ENCODE measurements at regions not wholly inside any gene's neighbourhood (a gene's known extent, or its start where the extent isn't known, plus 50 kb on each side); places are given as distances from the start of the nearest gene placed in this dataset.
A peak's percentile ranks its signal among the peaks of the same experiment; 100 is the strongest.

DNA sequence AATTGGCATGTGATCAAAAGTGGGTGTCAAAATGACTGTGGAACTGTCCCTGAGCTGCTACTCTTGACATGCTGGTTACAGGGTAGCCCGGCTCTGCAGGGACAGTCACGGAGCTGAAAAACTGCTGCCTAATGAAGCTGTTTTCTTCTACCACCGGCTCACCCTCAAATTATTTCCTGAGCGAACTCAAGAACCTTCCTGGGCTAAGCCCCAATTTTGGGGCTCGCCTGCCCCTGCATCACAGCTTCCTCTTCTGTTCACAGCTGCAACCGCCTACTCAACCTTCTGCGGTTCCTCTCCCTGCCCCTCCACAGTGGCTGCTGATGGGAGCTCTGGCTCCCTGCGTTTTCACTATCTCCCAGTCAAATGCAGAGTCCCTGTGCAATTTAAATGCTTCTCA lies 110.8 kb upstream of the MLN start:
- no peaks in the 10 kb centered on the region for H3K9me3 ChIP-seq
- H3K4me1 ChIP-seq = peaks cover 0 to 5% (median 2%) of the 10 kb centered on the region in 4 donors
- peak; percentile 22 to 63 (median 26) for ATAC-seq
- TF ChIP-seq, protein P1, sequence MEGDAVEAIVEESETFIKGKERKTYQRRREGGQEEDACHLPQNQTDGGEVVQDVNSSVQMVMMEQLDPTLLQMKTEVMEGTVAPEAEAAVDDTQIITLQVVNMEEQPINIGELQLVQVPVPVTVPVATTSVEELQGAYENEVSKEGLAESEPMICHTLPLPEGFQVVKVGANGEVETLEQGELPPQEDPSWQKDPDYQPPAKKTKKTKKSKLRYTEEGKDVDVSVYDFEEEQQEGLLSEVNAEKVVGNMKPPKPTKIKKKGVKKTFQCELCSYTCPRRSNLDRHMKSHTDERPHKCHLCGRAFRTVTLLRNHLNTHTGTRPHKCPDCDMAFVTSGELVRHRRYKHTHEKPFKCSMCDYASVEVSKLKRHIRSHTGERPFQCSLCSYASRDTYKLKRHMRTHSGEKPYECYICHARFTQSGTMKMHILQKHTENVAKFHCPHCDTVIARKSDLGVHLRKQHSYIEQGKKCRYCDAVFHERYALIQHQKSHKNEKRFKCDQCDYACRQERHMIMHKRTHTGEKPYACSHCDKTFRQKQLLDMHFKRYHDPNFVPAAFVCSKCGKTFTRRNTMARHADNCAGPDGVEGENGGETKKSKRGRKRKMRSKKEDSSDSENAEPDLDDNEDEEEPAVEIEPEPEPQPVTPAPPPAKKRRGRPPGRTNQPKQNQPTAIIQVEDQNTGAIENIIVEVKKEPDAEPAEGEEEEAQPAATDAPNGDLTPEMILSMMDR (IDR thresholded peaks at IDR 0.05) = no peak
- no peak for TF ChIP-seq POLR2A (IDR thresholded peaks at IDR 0.05)
- H3K4me3 ChIP-seq = no peak overlapping the region
- DNase-seq = no peak
- no peak overlapping the region for H3K27ac ChIP-seq
- no peaks in the 10 kb centered on the region for H3K27me3 ChIP-seq
- no peaks in the 10 kb centered on the region for H3K36me3 ChIP-seq
- intact Hi-C loops (cut with DNase I) = no loop called here
- 66% methylated on average over 8 of the region's 8 CpGs for WGBS (ENCODE audit: insufficient coverage, low coverage, low lambda C conversion rate, missing lambda C conversion rate)

DNA sequence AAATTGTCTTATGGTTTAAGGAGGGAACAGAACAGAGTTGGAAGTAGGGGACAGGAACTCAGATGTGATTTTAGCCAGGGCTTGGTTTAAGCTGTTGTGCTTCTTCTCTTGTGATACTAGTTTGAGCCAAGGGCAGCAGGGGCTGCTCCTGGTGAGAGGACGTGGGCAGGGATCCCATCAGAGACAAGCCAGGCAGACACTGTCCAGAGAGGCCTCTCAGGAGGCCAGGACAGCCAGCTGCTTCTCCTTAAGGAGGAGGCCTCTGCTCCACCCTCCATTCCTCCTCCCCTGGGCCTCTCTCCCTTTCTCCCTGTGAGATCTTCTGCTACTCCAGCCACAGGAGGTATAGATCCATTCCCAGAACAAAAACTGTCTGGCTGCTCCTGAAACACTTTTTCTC lies 108.4 kb upstream of the MLN start:
- Histone ChIP-seq H3K4me3 (no peak overlapping the region), H3K36me3 (no peaks in the 10 kb centered on the region), H3K4me1 (peaks cover under 1 to 26% (median 14%) of the 10 kb centered on the region in 4 donors), H3K27me3 (no peaks in the 10 kb centered on the region), H3K9me3 (no peaks in the 10 kb centered on the region), H3K27ac (no peak overlapping the region)
- no CpG with 5 or more reads among the region's 1 CpG for WGBS (ENCODE audit: insufficient coverage, low coverage, low lambda C conversion rate, missing lambda C conversion rate)
- intact Hi-C loops (cut with DNase I) = no loop called here
- DNase-seq = no peak
- TF ChIP-seq POLR2A (IDR thresholded peaks at IDR 0.05) = no peak
- TF ChIP-seq, protein P1 (IDR thresholded peaks at IDR 0.05) = no peak
- ATAC-seq = no peak

DNA sequence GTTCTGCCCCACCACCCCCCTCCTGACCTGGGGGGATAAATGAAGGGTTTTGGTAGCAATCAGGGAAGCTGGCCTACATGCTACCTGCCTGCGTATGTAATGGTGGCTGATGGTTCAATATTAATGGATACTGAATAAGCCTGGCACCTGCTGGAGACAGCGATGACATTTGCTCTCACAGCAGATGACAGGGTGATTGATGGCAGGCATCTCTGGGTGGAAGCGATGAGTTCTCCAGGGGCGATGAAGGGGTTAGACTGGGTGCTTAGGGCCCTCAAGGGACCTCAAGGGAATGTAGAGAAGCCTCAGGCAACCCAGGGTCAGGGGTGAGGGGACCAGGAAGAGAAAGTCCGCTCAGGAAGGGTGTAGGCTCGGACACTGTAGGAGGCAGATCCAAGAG lies 107.7 kb upstream of the MLN start:
- intact Hi-C loops (cut with DNase I) = no loop called here
- WGBS (ENCODE audit: insufficient coverage, low coverage, low lambda C conversion rate, missing lambda C conversion rate) = 96% methylated on average over 4 of the region's 6 CpGs
- no peaks in the 10 kb centered on the region for H3K36me3 ChIP-seq
- H3K27me3 ChIP-seq = no peaks in the 10 kb centered on the region
- DNase-seq = no peak
- H3K9me3 ChIP-seq = no peaks in the 10 kb centered on the region
- H3K4me1 ChIP-seq = peaks cover 3 to 33% (median 17%) of the 10 kb centered on the region in 4 donors
- ATAC-seq = no peak
- no peak overlapping the region for H3K4me3 ChIP-seq
- no peak overlapping the region for H3K27ac ChIP-seq
- no peak for TF ChIP-seq POLR2A (IDR thresholded peaks at IDR 0.05)
- TF ChIP-seq, protein P1 (IDR thresholded peaks at IDR 0.05) = no peak

DNA sequence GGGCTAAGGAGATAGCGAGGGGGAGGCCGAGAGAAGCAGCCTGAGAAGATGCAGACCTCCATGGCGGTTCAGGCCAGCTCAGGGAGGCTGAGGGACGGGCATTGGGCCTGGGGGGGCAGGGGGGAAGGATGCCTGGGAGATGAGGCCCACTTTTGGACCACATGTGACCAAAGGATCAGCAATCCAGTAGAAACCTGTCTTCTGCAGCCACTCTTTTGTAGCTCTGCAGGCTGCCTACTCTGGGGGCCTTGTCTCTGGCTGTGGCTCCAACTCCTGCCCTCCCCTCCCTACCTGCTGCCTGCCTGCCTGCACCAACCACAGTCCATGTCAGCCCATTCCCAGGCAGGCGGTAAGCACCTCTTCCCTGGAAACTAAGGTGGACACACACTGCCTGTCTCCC lies 106.8 kb upstream of the MLN start:
- no peaks in the 10 kb centered on the region for H3K27me3 ChIP-seq
- intact Hi-C loops (cut with DNase I) = no loop called here
- DNase-seq (no peak), ATAC-seq (no peak)
- TF ChIP-seq, protein P1 (IDR thresholded peaks at IDR 0.05) = no peak
- no peak for TF ChIP-seq POLR2A (IDR thresholded peaks at IDR 0.05)
- no peaks in the 10 kb centered on the region for H3K9me3 ChIP-seq
- no peak overlapping the region for H3K27ac ChIP-seq
- WGBS (ENCODE audit: insufficient coverage, low coverage, low lambda C conversion rate, missing lambda C conversion rate) = 100% methylated on average over 1 of the region's 5 CpGs
- no peak overlapping the region for H3K4me3 ChIP-seq
- no peaks in the 10 kb centered on the region for H3K36me3 ChIP-seq
- peaks cover 3 to 40% (median 17%) of the 10 kb centered on the region in 4 donors for H3K4me1 ChIP-seq

DNA sequence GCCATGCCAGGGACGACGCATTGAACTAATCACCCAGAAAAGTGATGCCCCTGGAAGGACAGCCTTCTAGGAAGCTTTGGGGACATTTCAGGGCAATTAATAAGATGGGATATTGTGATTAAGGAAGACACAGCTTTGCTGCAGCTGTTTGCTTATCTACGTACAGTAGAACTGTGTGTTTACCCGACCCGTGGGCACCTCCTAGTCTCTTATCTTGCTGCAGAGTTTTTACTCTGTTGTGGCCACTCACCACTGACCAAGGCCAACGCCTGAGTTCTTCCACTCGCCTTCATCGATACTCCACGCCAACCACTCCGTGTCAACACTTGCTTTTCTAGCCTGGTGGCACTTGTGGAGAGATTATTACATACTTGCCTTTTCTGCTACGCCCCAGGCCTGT lies 105.9 kb upstream of the MLN start:
- Histone ChIP-seq H3K4me3 (no peak overlapping the region), H3K27me3 (no peaks in the 10 kb centered on the region), H3K27ac (peak overlapping the region in 2 of 3 donors; percentile 80 to 93), H3K9me3 (no peaks in the 10 kb centered on the region), H3K36me3 (no peaks in the 10 kb centered on the region), H3K4me1 (peaks cover 3 to 48% (median 20%) of the 10 kb centered on the region in 4 donors)
- intact Hi-C loops (cut with DNase I) = no loop called here
- TF ChIP-seq, protein P1 (IDR thresholded peaks at IDR 0.05) = no peak
- TF ChIP-seq POLR2A (IDR thresholded peaks at IDR 0.05) = no peak
- 58% methylated on average over 10 of the region's 11 CpGs for WGBS (ENCODE audit: insufficient coverage, low coverage, low lambda C conversion rate, missing lambda C conversion rate)
- ATAC-seq (peak in 1 of 4 donors; percentile 11), DNase-seq (no peak)
